ENCODE measurements at regions not wholly inside any gene's neighbourhood (a gene's known extent, or its start where the extent isn't known, plus 50 kb on each side); places are given as distances from the start of the nearest gene placed in this dataset.
A peak's percentile ranks its signal among the peaks of the same experiment; 100 is the strongest.
"Not testable (repeated sequence)": the region's sequence is repeated elsewhere in the genome, so short reads cannot be mapped to it uniquely, and the experiment has no call there.

DNA sequence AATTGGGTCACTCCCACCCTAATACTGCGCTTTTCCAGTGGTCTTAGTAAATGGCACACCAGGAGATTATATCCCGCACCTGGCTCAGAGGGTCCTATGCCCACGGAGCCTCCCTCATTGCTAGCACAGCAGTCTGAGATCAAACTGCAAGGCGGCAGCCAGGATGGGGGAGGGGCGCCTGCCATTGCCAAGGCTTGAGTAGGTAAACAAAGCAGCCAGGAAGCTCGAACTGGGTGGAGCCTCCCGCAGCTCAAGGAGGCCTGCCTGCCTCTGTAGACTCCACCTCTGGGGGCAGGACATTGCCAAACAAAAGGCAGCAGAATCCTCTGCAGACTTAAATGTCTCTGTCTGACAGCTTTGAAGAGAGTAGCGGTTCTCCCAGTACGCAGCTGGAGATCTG is 52.4 kb upstream of the PMPCB start:
- not testable (repeated sequence) for DNase-seq (ENCODE audit: low read depth)

- DNase-seq (ENCODE audit: low read depth): no peak
These were observed 56.4 kb upstream of the PMPCB start for GRCh38 chr7:103240806-103241205.

- DNase-seq (ENCODE audit: low read depth): not testable (repeated sequence)
These were observed 61.4 kb upstream of the PMPCB start for GRCh38 chr7:103235824-103236223.

- DNase-seq (ENCODE audit: low read depth): not testable (repeated sequence)
These were observed 62.4 kb upstream of the PMPCB start for GRCh38 chr7:103234877-103235276.

DNA sequence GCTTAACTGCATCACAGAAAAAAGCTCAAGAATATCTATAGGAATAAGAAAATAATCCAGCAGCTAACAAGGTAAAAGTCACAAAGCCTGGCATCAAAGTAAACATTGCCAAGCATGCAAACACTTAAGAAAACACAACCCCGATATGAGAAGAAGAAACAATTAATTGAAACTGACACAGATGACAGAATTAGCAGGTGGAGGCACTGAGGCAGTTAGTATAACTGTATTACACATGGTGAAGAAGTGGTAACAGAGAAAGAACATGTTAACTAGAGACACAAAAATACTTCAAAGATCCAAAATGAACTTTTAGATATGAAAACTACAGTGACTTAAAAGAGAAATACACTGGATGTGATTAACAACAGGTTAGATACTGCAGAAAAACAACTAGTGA is 69.4 kb upstream of the PMPCB start:
- DNase-seq (ENCODE audit: low read depth): not testable (repeated sequence)

DNA sequence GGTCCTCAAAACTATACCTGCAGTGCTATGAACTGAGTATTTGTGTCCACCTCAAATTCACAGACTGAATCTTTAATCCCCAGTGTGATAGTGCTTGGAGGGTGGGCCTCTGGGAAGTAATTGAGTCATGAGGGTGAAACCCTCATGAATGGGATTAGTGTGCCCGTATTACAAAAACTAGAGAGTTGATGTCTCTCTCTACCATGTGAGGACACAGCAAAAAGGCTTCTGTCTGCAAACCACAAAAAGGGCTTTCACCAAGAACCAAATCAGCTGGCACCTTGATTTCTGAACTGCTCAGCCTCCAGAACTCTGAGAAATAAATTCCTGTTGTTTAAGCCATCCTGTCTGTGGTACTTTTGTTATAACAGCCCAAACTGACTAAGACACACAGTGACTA is 71.4 kb upstream of the PMPCB start:
- DNase-seq (ENCODE audit: low read depth): peak; percentile 6

- not testable (repeated sequence) for DNase-seq (ENCODE audit: low read depth)
These were observed 74.2 kb upstream of the NAPEPLD start for GRCh38 chr7:103223065-103223464.

GRCh38 chr7:103211049-103211448 is 62.1 kb upstream of the NAPEPLD start:
- not testable (repeated sequence) for DNase-seq (ENCODE audit: low read depth)

GRCh38 chr7:103199191-103199590 is 50.3 kb upstream of the NAPEPLD start:
- DNase-seq (ENCODE audit: low read depth): peak; percentile 47
